ENCODE measurements at regions not wholly inside any gene's neighbourhood (a gene's known extent, or its start where the extent isn't known, plus 50 kb on each side); places are given as distances from the start of the nearest gene placed in this dataset.

GRCh38 chr7:31186202-31186601 is 134.1 kb downstream of the ADCYAP1R1 start:
- H3K27me3 Mint-ChIP-seq (ENCODE audit: low read depth): peaks cover 2% of the 10 kb centered on the region
- H3K36me3 Mint-ChIP-seq (ENCODE audit: low read depth): peaks cover 5% of the 10 kb centered on the region
- no peak overlapping the region for H3K4me3 Mint-ChIP-seq
- peaks cover 8% of the 10 kb centered on the region for H3K9me3 Mint-ChIP-seq
- TF ChIP-seq, protein P1, sequence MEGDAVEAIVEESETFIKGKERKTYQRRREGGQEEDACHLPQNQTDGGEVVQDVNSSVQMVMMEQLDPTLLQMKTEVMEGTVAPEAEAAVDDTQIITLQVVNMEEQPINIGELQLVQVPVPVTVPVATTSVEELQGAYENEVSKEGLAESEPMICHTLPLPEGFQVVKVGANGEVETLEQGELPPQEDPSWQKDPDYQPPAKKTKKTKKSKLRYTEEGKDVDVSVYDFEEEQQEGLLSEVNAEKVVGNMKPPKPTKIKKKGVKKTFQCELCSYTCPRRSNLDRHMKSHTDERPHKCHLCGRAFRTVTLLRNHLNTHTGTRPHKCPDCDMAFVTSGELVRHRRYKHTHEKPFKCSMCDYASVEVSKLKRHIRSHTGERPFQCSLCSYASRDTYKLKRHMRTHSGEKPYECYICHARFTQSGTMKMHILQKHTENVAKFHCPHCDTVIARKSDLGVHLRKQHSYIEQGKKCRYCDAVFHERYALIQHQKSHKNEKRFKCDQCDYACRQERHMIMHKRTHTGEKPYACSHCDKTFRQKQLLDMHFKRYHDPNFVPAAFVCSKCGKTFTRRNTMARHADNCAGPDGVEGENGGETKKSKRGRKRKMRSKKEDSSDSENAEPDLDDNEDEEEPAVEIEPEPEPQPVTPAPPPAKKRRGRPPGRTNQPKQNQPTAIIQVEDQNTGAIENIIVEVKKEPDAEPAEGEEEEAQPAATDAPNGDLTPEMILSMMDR (conservative IDR thresholded peaks at IDR 0.05): no peak
- peak overlapping the region; percentile 2 for H3K27ac Mint-ChIP-seq (ENCODE audit: unreplicated experiment)
- DNase-seq (ENCODE audit: low read depth, low spot score): peak; percentile 11
- H3K4me1 Mint-ChIP-seq: peaks cover 9% of the 10 kb centered on the region

DNA sequence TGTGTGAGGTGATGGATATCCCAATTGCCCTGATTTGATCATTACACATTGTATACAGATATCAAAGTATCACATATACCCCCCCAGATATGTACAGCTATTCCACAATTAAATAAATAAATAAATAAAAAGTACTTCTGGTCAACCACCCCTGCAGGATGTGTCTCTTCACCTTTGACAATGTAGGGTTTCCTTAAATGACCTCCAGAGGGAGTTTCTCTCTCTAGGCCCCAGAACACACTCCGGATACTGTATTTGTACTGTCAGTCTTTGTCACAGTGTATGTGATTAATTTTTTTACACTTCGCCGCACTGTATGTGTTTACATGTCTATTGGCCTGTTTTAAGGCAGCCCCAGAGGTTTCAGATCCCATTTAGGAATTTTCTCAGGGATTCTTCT is 123.6 kb downstream of the ADCYAP1R1 start:
- Mint-ChIP-seq H3K27ac (ENCODE audit: unreplicated experiment) (no peak overlapping the region), H3K4me1 (no peaks in the 10 kb centered on the region), H3K27me3 (ENCODE audit: low read depth) (no peaks in the 10 kb centered on the region)

DNA sequence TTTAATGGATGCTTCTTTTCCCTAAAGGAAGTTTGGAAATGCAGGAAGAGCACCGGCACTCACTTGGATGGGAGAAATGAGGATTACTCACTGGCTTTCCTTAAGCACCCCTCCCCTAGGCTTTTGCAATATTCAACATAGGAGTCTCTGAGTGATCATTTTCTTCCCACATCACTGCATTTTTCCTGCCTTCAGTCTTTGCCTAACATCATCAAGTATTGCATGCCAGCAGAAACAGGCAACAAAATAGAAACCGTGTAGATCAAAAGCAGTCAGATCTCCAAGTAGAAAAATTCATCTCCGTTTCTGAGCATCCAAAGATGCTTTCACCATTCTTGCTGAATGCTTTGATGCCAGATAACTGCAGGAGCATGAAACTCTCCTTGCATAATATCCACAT is 119.9 kb downstream of the ADCYAP1R1 start:
- no peaks in the 10 kb centered on the region for H3K27me3 Mint-ChIP-seq (ENCODE audit: low read depth)
- H3K4me1 Mint-ChIP-seq: no peaks in the 10 kb centered on the region
- no peak overlapping the region for H3K27ac Mint-ChIP-seq (ENCODE audit: unreplicated experiment)
- no peak for DNase-seq (ENCODE audit: low read depth, low spot score)
- no peak overlapping the region for H3K4me3 Mint-ChIP-seq
- peaks cover 14% of the 10 kb centered on the region for H3K9me3 Mint-ChIP-seq
- TF ChIP-seq, protein P1 (conservative IDR thresholded peaks at IDR 0.05): no peak
- H3K36me3 Mint-ChIP-seq (ENCODE audit: low read depth): no peaks in the 10 kb centered on the region

More for the DNA sequence above, 123.6 kb downstream of the ADCYAP1R1 start:
- Mint-ChIP-seq H3K36me3 (ENCODE audit: low read depth) (no peaks in the 10 kb centered on the region), H3K9me3 (peaks cover 14% of the 10 kb centered on the region), H3K4me3 (no peak overlapping the region)
- TF ChIP-seq, protein P1 (conservative IDR thresholded peaks at IDR 0.05): peak; percentile 31
- DNase-seq (ENCODE audit: low read depth, low spot score): no peak

GRCh38 chr7:31171216-31171785 is 119.2 kb downstream of the ADCYAP1R1 start:
- Mint-ChIP-seq H3K36me3 (ENCODE audit: low read depth) (no peaks in the 10 kb centered on the region), H3K27me3 (ENCODE audit: low read depth) (no peaks in the 10 kb centered on the region), H3K27ac (ENCODE audit: unreplicated experiment) (no peak overlapping the region), H3K9me3 (peaks cover 14% of the 10 kb centered on the region), H3K4me3 (no peak overlapping the region), H3K4me1 (no peaks in the 10 kb centered on the region)
- TF ChIP-seq, protein P1 (conservative IDR thresholded peaks at IDR 0.05): no peak
- DNase-seq (ENCODE audit: low read depth, low spot score): no peak

Data from neural crest cell (in vitro differentiated cells).